ENCODE measurements at regions not wholly inside any gene's neighbourhood (a gene's known extent, or its start where the extent isn't known, plus 50 kb on each side); places are given as distances from the start of the nearest gene placed in this dataset.

- no peak for DNase-seq
- TF ChIP-seq CTCF (IDR thresholded peaks at IDR 0.05; ENCODE audit: insufficient read depth in 1 of 2, low read depth in 1 of 2, low read length in 1 of 2, severe bottlenecking in 1 of 2, unreplicated experiment in 1 of 2): no peak
- H3K36me3 ChIP-seq (ENCODE audit: control insufficient read depth, insufficient read depth, low read length): no peaks in the 10 kb centered on the region
- Mint-ChIP-seq H3K4me1 (ENCODE audit: low read depth, unreplicated experiment) (peaks cover 22% of the 10 kb centered on the region), H3K36me3 (ENCODE audit: insufficient read depth, unreplicated experiment) (no peaks in the 10 kb centered on the region), H3K27ac (ENCODE audit: unreplicated experiment) (no peak overlapping the region), H3K9me3 (ENCODE audit: unreplicated experiment) (peaks cover 25% of the 10 kb centered on the region), H3K27me3 (ENCODE audit: insufficient read depth, unreplicated experiment) (no peaks in the 10 kb centered on the region), H3K4me3 (ENCODE audit: unreplicated experiment) (no peak overlapping the region)
- intact Hi-C loops (cut with micrococcal nuclease; ENCODE audit: unreplicated experiment): loop anchor here (5.0 kb wide), 2 partner anchors 68 to 272 kb away; partner anchors contain the start of gene KLF5
- H3K9me3 ChIP-seq: no peaks in the 10 kb centered on the region
- ChIA-PET CTCF (no interaction called here), POLR2A (no interaction called here)
- H3K4me1 ChIP-seq: peaks cover 39% of the 10 kb centered on the region
- H3K4me3 ChIP-seq (ENCODE audit: low read depth, low read length): no peak overlapping the region
- no TSS peak for BruUV-seq (replicated peaks)
- no peaks in the 10 kb centered on the region for H3K27me3 ChIP-seq (replicated peaks; ENCODE audit: control insufficient read depth, insufficient read depth, low read length)
Measured at GRCh38 chr13:73329355-73329754, 270.6 kb downstream of the KLF5 start.

GRCh38 chr13:73327579-73327978 is 268.8 kb downstream of the KLF5 start:
- Histone ChIP-seq H3K4me1 (peaks cover 42% of the 10 kb centered on the region), H3K4me3 (ENCODE audit: low read depth, low read length) (no peak overlapping the region), H3K27me3 (replicated peaks; ENCODE audit: control insufficient read depth, insufficient read depth, low read length) (no peaks in the 10 kb centered on the region), H3K36me3 (ENCODE audit: control insufficient read depth, insufficient read depth, low read length) (no peaks in the 10 kb centered on the region; the same call in 1 of the 2 replicates), H3K9me3 (no peaks in the 10 kb centered on the region)
- H3K27me3 Mint-ChIP-seq (ENCODE audit: insufficient read depth, unreplicated experiment): no peaks in the 10 kb centered on the region
- no peak overlapping the region for H3K4me3 Mint-ChIP-seq (ENCODE audit: unreplicated experiment)
- peaks cover 23% of the 10 kb centered on the region for H3K9me3 Mint-ChIP-seq (ENCODE audit: unreplicated experiment)
- peaks cover 30% of the 10 kb centered on the region for H3K4me1 Mint-ChIP-seq (ENCODE audit: low read depth, unreplicated experiment)
- POLR2A ChIA-PET: no interaction called here
- H3K27ac Mint-ChIP-seq (ENCODE audit: unreplicated experiment): no peak overlapping the region
- BruUV-seq (replicated peaks): no TSS peak
- intact Hi-C loops (cut with micrococcal nuclease; ENCODE audit: unreplicated experiment): loop anchor here (2.0 to 5.0 kb wide), 4 partner anchors 70 to 270 kb away; partner anchors contain the start of gene KLF5
- no peaks in the 10 kb centered on the region for H3K36me3 Mint-ChIP-seq (ENCODE audit: insufficient read depth, unreplicated experiment)
- no peak for DNase-seq
- CTCF ChIA-PET: no interaction called here
- TF ChIP-seq CTCF (IDR thresholded peaks at IDR 0.05; ENCODE audit: insufficient read depth in 1 of 2, low read depth in 1 of 2, low read length in 1 of 2, severe bottlenecking in 1 of 2, unreplicated experiment in 1 of 2): no peak

DNA sequence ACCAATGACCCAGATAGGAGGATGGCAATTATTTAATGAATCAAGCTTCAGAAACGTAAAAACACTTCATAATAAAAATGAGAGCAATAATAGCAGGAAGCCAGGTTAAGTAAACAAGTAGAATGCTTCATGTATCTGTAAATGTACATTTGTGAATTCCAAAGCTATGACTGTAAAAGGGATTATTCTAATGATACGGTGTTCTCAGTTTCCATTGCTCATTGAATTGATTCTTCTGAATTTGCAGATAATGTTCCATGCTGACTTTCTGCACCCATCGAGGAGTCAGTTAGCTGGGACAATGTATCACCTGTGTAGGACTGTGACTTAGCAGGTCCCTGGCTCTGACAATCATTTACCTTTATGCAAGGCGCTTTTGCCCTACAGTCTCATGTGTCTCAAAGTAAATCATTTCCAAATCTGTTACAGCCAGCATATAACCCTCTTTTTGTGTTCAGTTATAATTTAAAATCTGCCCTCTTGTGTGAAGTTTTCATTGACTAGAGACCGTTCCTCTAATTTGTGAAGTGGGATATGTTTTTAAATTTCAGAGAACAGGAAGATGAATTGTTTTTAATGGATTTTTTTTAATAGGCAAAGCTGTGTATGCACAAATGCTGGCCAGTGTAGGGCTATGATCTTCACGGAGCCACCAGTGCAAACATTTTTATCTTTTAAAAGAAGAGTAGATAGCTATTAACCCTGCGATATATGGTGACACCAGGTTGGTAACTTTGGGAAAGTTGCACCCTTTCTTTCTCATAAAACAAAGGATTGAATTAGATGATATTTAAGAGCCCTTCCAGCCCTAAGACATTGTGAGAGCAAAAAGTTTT is 267.1 kb downstream of the KLF5 start:
- H3K27me3 Mint-ChIP-seq (ENCODE audit: insufficient read depth, unreplicated experiment): no peaks in the 10 kb centered on the region
- Histone ChIP-seq H3K4me3 (ENCODE audit: low read depth, low read length) (no peak overlapping the region), H3K27me3 (replicated peaks; ENCODE audit: control insufficient read depth, insufficient read depth, low read length) (no peaks in the 10 kb centered on the region), H3K9me3 (no peaks in the 10 kb centered on the region), H3K4me1 (peaks cover 42% of the 10 kb centered on the region), H3K36me3 (ENCODE audit: control insufficient read depth, insufficient read depth, low read length) (no peaks in the 10 kb centered on the region; the same call in 1 of the 2 replicates)
- no peak for TF ChIP-seq CTCF (IDR thresholded peaks at IDR 0.05; ENCODE audit: insufficient read depth in 1 of 2, low read depth in 1 of 2, low read length in 1 of 2, severe bottlenecking in 1 of 2, unreplicated experiment in 1 of 2)
- H3K4me3 Mint-ChIP-seq (ENCODE audit: unreplicated experiment): peak overlapping the region; percentile 65
- no TSS peak for BruUV-seq (replicated peaks)
- peak; percentile 64 to 78 for DNase-seq
- intact Hi-C loops (cut with micrococcal nuclease; ENCODE audit: unreplicated experiment): loop anchor here (1.0 to 5.0 kb wide), 5 partner anchors 71 to 269 kb away; partner anchors contain the start of gene KLF5
- H3K4me1 Mint-ChIP-seq (ENCODE audit: low read depth, unreplicated experiment): peaks cover 30% of the 10 kb centered on the region
- ChIA-PET POLR2A (no interaction called here), CTCF (interaction anchor here (1.0 kb wide), 1 partner anchor 62 kb away, joined by 3 read pairs; no protein-coding TSS in a partner anchor)
- H3K27ac Mint-ChIP-seq (ENCODE audit: unreplicated experiment): peak overlapping the region; percentile 75
- peaks cover 8% of the 10 kb centered on the region for H3K9me3 Mint-ChIP-seq (ENCODE audit: unreplicated experiment)
- H3K36me3 Mint-ChIP-seq (ENCODE audit: insufficient read depth, unreplicated experiment): no peaks in the 10 kb centered on the region

Measured in Caco-2 (cell line).